K562 (cell line): ENCODE measurements at regions not wholly inside any gene's neighbourhood (a gene's known extent, or its start where the extent isn't known, plus 50 kb on each side); places are given as distances from the start of the nearest gene placed in this dataset.

Experiments
- ATAC-seq: fragments of 200-7000 bp; cut with Tn5 transposase; 3 replicates; pipeline ENCODE4 v1.9.1; 2020; ENCODE audit warnings: moderate library complexity
- BruUV-seq: library from RNA; stranded (reverse); fragments of 400-500 nt; replicated peaks from 2 replicates; lab custom pipeline; 2021; lab: Mats Ljungman, UMichigan
- CTCF ChIA-PET: fragments of 300-600 bp; formaldehyde crosslinking; extraction: SDS; loops from one replicate; lab custom pipeline; 2021; ENCODE audit warnings: low intra/inter-chr PET ratio; lab: Yijun Ruan, JAX
- POLR2A ChIA-PET: fragments of 300-600, 350-650 bp; sonication (Branson Sonifier 250); formaldehyde crosslinking; extraction: SDS; loops from one replicate; lab custom pipeline; 2021; ENCODE audit warnings: antibody characterized with exemption, inconsistent platforms; lab: Yijun Ruan, JAX
- DNase-seq, 4 experiments: peaks; one replicate each; pipeline versions ENCODE4 v3.0.0 to v3.0.0-alpha.2; 2011 to 2018; ENCODE audit warnings: low spot score in 3 of 4, mixed read lengths in 3 of 4; ENCODE audit errors: extremely low read depth in 1 of 4
- FAIRE-seq: peaks from 2 replicates; lab custom pipeline; 2011; peaks lifted over from hg19 to GRCh38; lab: Jason Lieb, UNC
- H2AFZ ChIP-seq: 2 replicates; pipeline ENCODE4 v1.6.0; 2011; ENCODE audit warnings: low read depth, low read length, control low read depth, inconsistent platforms
- H3K27ac ChIP-seq: fragments of 200-600 bp; 3 replicates; pipeline ENCODE4 v1.8.0; 2011; ENCODE audit warnings: low read depth, mild to moderate bottlenecking, control low read depth, inconsistent platforms, low read length, moderate library complexity, mixed read lengths; ENCODE audit errors: extremely low read depth
- H3K27me3 ChIP-seq, 2 experiments: fragments of 300-600 bp in 1 of 2; 2 replicates in 1 of 2; 3 replicates in 1 of 2; pipeline versions ENCODE4 v1.6.0 to v1.8.0; 2011; ENCODE audit warnings: inconsistent platforms in 2 of 2, low read length in 2 of 2, mild to moderate bottlenecking in 1 of 2, mixed read lengths in 1 of 2, moderate library complexity in 1 of 2; ENCODE audit not compliant: control insufficient read depth in 2 of 2, insufficient read depth in 2 of 2
- H3K36me3 ChIP-seq: fragments of 300-600 bp; 3 replicates; pipeline ENCODE4 v1.8.0; 2011; ENCODE audit warnings: mild to moderate bottlenecking, low read length, inconsistent platforms; ENCODE audit not compliant: control insufficient read depth, insufficient read depth
- H3K4me1 ChIP-seq, 2 experiments: fragments of 200-600 bp in 1 of 2; replicated peaks in 1 of 2; 2 replicates in 1 of 2; 3 replicates in 1 of 2; pipeline versions ENCODE4 v1.5.1 to v1.8.0; 2011; ENCODE audit warnings: inconsistent platforms in 2 of 2, low read length in 2 of 2, mild to moderate bottlenecking in 1 of 2, mixed read lengths in 1 of 2, moderate library complexity in 1 of 2; ENCODE audit not compliant: control insufficient read depth in 2 of 2, insufficient read depth in 2 of 2
- H3K4me2 ChIP-seq: 2 replicates; pipeline ENCODE4 v1.6.1; 2011; ENCODE audit warnings: low read length, control low read depth, inconsistent platforms, mixed read lengths; ENCODE audit not compliant: insufficient read depth
- H3K4me3 ChIP-seq: fragments of 200-600 bp; sonication (generic), shearing (Covaris generic); 2 replicates; pipeline ENCODE4 v1.5.1; 2016; ENCODE audit warnings: control low read depth, inconsistent platforms
- H3K79me2 ChIP-seq: fragments of 200-600 bp; 3 replicates; pipeline ENCODE4 v1.8.0; 2011; ENCODE audit warnings: low read length, inconsistent platforms; ENCODE audit not compliant: control insufficient read depth, insufficient read depth
- H3K9ac ChIP-seq, 2 experiments: 2 replicates each; pipeline versions ENCODE4 v1.6.0 to v1.6.1; 2011; ENCODE audit warnings: low read depth in 2 of 2, low read length in 2 of 2, control low read depth in 1 of 2, inconsistent platforms in 1 of 2, mild to moderate bottlenecking in 1 of 2, mixed read lengths in 1 of 2; ENCODE audit not compliant: insufficient read depth in 1 of 2
- H3K9me1 ChIP-seq: one replicate; pipeline ENCODE4 v1.6.0; 2011; ENCODE audit warnings: inconsistent platforms, mild to moderate bottlenecking, low read length, moderate library complexity; ENCODE audit not compliant: control insufficient read depth, insufficient read depth
- H3K9me3 ChIP-seq: replicated peaks from 2 replicates; pipeline ENCODE4 v1.5.1; 2011; ENCODE audit warnings: low read depth, low read length, inconsistent platforms; ENCODE audit not compliant: control insufficient read depth, insufficient read depth
- H4K20me1 ChIP-seq: replicated peaks from 2 replicates; pipeline ENCODE4 v1.6.1; 2011; ENCODE audit warnings: low read length, inconsistent platforms, mixed read lengths; ENCODE audit not compliant: control insufficient read depth, insufficient read depth
- GATA2 ChIP-seq: sonication (generic); formaldehyde crosslinking; IDR thresholded peaks from 2 replicates; pipeline ENCODE4 v1.4.0; 2020; ENCODE audit warnings: mild to moderate bottlenecking, missing genetic modification reagents
- HSF4 ChIP-seq: fragments of 250-450 bp; sonication (Bioruptor Pico); IDR thresholded peaks from 2 replicates; pipeline ENCODE4 v2.1.2; 2022; ENCODE audit warnings: mild to moderate bottlenecking, moderate library complexity, borderline replicate concordance
- POLR2AphosphoS2 ChIP-seq: IDR thresholded peaks from 2 replicates; pipeline ENCODE4 v1.6.1; 2012; ENCODE audit warnings: low read length, improper control_type of control experiment
- RHOXF2B ChIP-seq: fragments of 250-450 bp; sonication (Bioruptor Pico); conservative IDR thresholded peaks from 2 replicates; pipeline ENCODE4 v1.5.1; 2021
- STAG1 ChIP-seq: sonication (generic); formaldehyde crosslinking; IDR thresholded peaks from 2 replicates; pipeline ENCODE4 v1.5.0; 2020; ENCODE audit warnings: missing genetic modification reagents, borderline replicate concordance
- WGBS: fragments of 100-300 bp; shearing (Covaris generic); methylation state at CpG from one replicate; pipeline ENCODE4 v1.1.6; 2016; ENCODE audit warnings: low coverage, mixed read lengths; ENCODE audit not compliant: insufficient coverage; ENCODE audit errors: missing lambda C conversion rate; 5-methylcytosine and 5-hydroxymethylcytosine counted together
- in situ Hi-C: fragments of 300-500 bp; cut with MboI; formaldehyde crosslinking; loops from 4 replicates; pipeline ENCODE4 v1.15.0; 2018; ENCODE audit warnings: inconsistent platforms, mixed read lengths
- intact Hi-C: fragments of 100-400 bp; cut with micrococcal nuclease; formaldehyde crosslinking; loops from 2 replicates; pipeline ENCODE4 v1.14.2; 2022
- TF ChIP-seq, protein P1 (sequence below): IDR thresholded peaks from 2 replicates; pipeline ENCODE4 v1.6.1; 2011; ENCODE audit warnings: borderline replicate concordance, low read depth, mild to moderate bottlenecking, moderate library complexity, low read length; ENCODE audit not compliant: insufficient read depth, poor library complexity, severe bottlenecking
- TF ChIP-seq, protein P2 (sequence below), 2 experiments: fragments of 450-650 bp in 1 of 2; sonication (generic) in 1 of 2; formaldehyde crosslinking in 1 of 2; IDR thresholded peaks in 1 of 2; conservative IDR thresholded peaks in 1 of 2; 2 replicates each; pipeline versions ENCODE4 v1.6.1 to v1.8.1; 2016 to 2023; ENCODE audit warnings: mild to moderate bottlenecking in 2 of 2, moderate library complexity in 2 of 2, inconsistent platforms in 1 of 2, missing genetic modification reagents in 1 of 2
- TF ChIP-seq, protein P3 (sequence below), 2 experiments: fragments of 450-650 bp; IDR thresholded peaks; 2 replicates each; pipeline ENCODE4 v1.6.1; 2016; ENCODE audit warnings: mild to moderate bottlenecking in 2 of 2, borderline replicate concordance in 1 of 2, low read depth in 1 of 2, moderate library complexity in 1 of 2

- no peak overlapping the region for H3K4me2 ChIP-seq
- BruUV-seq = no TSS peak
- H2AFZ ChIP-seq = no peak overlapping the region
- no peaks in the 10 kb centered on the region for H3K9me3 ChIP-seq
- H3K36me3 ChIP-seq = no peaks in the 10 kb centered on the region
- FAIRE-seq (no peak), ATAC-seq (no peak), DNase-seq (peak in 1 of 4 experiments; percentile 0)
- intact Hi-C loops (no loop called here), in situ Hi-C loops (no loop called here)
- no peak overlapping the region for H3K4me3 ChIP-seq
- H3K9ac ChIP-seq = no peak overlapping the region
- CTCF ChIA-PET = no interaction called here
- POLR2A ChIA-PET = no interaction called here
- H3K79me2 ChIP-seq = no peaks in the 10 kb centered on the region
- H3K27ac ChIP-seq = no peak overlapping the region
- 0% methylated on average over 6 of the region's 6 CpGs for WGBS
- H3K27me3 ChIP-seq = peaks cover 0 to 7% of the 10 kb centered on the region in 2 experiments; a peak in 2 of 5 replicates
- H3K4me1 ChIP-seq = no peaks in the 10 kb centered on the region
- no peaks in the 10 kb centered on the region; the same call in 1 of the 2 replicates for H4K20me1 ChIP-seq
- H3K9me1 ChIP-seq = no peaks in the 10 kb centered on the region
- no peak for TF ChIP-seq HSF4
- TF ChIP-seq RHOXF2B (CRISPR knock-in tag) = no peak
- no peak for TF ChIP-seq STAG1 (CRISPR knock-in tag)
- TF ChIP-seq POLR2AphosphoS2 = no peak
- TF ChIP-seq, protein P1, sequence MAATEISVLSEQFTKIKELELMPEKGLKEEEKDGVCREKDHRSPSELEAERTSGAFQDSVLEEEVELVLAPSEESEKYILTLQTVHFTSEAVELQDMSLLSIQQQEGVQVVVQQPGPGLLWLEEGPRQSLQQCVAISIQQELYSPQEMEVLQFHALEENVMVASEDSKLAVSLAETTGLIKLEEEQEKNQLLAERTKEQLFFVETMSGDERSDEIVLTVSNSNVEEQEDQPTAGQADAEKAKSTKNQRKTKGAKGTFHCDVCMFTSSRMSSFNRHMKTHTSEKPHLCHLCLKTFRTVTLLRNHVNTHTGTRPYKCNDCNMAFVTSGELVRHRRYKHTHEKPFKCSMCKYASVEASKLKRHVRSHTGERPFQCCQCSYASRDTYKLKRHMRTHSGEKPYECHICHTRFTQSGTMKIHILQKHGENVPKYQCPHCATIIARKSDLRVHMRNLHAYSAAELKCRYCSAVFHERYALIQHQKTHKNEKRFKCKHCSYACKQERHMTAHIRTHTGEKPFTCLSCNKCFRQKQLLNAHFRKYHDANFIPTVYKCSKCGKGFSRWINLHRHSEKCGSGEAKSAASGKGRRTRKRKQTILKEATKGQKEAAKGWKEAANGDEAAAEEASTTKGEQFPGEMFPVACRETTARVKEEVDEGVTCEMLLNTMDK = no peak
- TF ChIP-seq, protein P2, sequence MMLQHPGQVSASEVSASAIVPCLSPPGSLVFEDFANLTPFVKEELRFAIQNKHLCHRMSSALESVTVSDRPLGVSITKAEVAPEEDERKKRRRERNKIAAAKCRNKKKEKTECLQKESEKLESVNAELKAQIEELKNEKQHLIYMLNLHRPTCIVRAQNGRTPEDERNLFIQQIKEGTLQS (IDR thresholded peaks at IDR 0.05) = no peak
- TF ChIP-seq, protein P2 (CRISPR knock-in tag; conservative IDR thresholded peaks at IDR 0.05) = no peak
- TF ChIP-seq, protein P3, sequence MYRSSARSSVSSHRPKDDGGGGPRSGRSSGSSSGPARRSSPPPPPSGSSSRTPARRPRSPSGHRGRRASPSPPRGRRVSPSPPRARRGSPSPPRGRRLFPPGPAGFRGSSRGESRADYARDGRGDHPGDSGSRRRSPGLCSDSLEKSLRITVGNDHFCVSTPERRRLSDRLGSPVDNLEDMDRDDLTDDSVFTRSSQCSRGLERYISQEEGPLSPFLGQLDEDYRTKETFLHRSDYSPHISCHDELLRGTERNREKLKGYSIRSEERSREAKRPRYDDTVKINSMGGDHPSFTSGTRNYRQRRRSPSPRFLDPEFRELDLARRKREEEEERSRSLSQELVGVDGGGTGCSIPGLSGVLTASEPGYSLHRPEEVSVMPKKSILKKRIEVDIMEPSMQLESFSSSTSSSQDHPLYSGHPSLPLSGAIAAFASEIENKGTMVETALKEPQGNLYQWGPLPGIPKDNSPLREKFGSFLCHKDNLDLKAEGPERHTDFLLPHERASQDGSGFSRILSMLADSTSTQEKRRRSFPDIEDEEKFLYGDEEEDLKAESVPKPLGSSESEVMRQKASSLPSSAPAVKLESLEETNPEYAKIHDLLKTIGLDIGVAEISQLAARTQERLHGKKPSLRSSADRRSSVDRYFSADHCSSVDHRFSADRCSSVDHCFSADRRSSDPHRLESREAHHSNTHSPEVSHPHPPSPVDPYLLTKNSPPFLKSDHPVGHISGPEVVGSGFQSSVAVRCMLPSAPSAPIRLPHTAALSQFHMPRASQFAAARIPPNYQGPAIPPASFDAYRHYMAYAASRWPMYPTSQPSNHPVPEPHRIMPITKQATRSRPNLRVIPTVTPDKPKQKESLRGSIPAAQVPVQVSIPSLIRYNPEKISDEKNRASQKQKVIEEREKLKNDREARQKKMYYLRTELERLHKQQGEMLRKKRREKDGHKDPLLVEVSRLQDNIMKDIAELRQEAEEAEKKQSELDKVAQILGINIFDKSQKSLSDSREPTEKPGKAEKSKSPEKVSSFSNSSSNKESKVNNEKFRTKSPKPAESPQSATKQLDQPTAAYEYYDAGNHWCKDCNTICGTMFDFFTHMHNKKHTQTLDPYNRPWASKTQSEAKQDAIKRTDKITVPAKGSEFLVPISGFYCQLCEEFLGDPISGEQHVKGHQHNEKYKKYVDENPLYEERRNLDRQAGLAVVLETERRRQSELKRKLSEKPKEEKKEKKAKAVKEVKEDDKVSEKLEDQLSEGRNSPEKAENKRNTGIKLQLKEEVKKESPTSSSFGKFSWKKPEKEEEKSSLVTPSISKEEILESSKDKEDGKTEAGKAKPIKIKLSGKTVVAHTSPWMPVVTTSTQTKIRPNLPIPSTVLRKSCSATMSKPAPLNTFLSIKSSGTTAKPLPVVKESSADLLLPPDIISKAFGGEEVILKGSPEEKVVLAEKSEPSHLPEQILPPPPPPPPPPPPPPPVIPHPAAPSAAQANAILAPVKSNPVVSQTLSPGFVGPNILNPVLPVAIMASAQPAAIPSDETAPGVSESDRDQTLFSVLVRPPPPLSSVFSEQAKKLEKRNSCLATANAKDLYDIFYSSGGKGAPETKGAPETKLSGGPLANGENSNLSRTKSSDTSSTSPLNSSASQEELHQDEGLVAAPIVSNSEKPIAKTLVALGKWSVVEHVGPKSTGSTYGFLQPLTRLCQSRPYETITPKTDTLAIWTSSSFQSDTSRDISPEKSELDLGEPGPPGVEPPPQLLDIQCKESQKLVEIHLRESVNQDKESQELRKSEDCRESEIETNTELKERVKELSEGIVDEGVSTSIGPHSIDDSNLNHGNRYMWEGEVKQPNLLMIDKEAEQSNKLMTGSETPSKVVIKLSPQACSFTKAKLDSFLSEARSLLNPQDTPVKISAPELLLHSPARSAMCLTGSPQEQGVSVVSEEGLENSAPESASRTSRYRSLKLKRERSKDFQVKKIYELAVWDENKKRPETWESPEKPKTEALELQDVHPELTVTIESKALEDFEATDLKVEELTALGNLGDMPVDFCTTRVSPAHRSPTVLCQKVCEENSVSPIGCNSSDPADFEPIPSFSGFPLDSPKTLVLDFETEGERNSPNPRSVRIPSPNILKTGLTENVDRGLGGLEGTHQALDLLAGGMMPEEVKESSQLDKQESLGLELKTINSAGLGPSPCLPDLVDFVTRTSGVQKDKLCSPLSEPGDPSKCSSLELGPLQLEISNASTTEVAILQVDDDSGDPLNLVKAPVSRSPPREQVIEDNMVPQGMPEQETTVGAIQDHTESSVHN (IDR thresholded peaks at IDR 0.05; ENCODE audit: borderline replicate concordance in 1 of 2, low read depth in 1 of 2) = no peak
- TF ChIP-seq GATA2 = no peak
These were observed 273.9 kb downstream of the GADD45G start for GRCh38 chr9:89878687-89879086.
